Glutamatergic neuron (in vitro differentiated cells): ENCODE measurements at regions not wholly inside any gene's neighbourhood (a gene's known extent, or its start where the extent isn't known, plus 50 kb on each side); places are given as distances from the start of the nearest gene placed in this dataset.

ENCODE experiments used
- DNase-seq: peaks from one replicate; pipeline ENCODE4 v3.0.0; 2022
- H3K27ac Mint-ChIP-seq: one replicate; pipeline ENCODE4 v1.8.0; 2020; ENCODE audit warnings: mild to moderate bottlenecking, mixed read lengths, inconsistent platforms; ENCODE audit not compliant: unreplicated experiment
- H3K27me3 Mint-ChIP-seq: one replicate; pipeline ENCODE4 v1.8.0; 2020; ENCODE audit warnings: mild to moderate bottlenecking, moderate library complexity, mixed read lengths, inconsistent platforms; ENCODE audit not compliant: unreplicated experiment
- H3K36me3 Mint-ChIP-seq: one replicate; pipeline ENCODE4 v1.8.0; 2020; ENCODE audit warnings: mild to moderate bottlenecking, mixed read lengths, inconsistent platforms; ENCODE audit not compliant: unreplicated experiment
- H3K4me1 Mint-ChIP-seq: one replicate; pipeline ENCODE4 v1.8.0; 2020; ENCODE audit warnings: mild to moderate bottlenecking, low read depth, mixed read lengths, inconsistent platforms; ENCODE audit not compliant: unreplicated experiment
- H3K4me3 Mint-ChIP-seq: one replicate; pipeline ENCODE4 v1.8.0; 2020; ENCODE audit warnings: mild to moderate bottlenecking, mixed read lengths, inconsistent platforms; ENCODE audit not compliant: unreplicated experiment
- H3K9me3 Mint-ChIP-seq: one replicate; pipeline ENCODE4 v1.8.0; 2020; ENCODE audit warnings: mild to moderate bottlenecking, moderate library complexity, mixed read lengths, inconsistent platforms; ENCODE audit not compliant: unreplicated experiment
- CTCF ChIP-seq: fragments of 200-600 bp; sonication (generic); IDR thresholded peaks from one replicate; pipeline ENCODE4 v1.5.0; 2021; ENCODE audit not compliant: partially characterized antibody, unreplicated experiment

GRCh38 chr9:73380411-73380810, 228.7 kb downstream of the ANXA1 start:
- Mint-ChIP-seq H3K4me3 (no peak overlapping the region), H3K4me1 (no peaks in the 10 kb centered on the region), H3K27ac (no peak overlapping the region), H3K9me3 (no peaks in the 10 kb centered on the region), H3K27me3 (no peaks in the 10 kb centered on the region), H3K36me3 (no peaks in the 10 kb centered on the region)
- TF ChIP-seq CTCF, result no peak
- no peak for DNase-seq

GRCh38 chr9:73402081-73403028, 250.7 kb downstream of the ANXA1 start:
- Mint-ChIP-seq H3K36me3 (peaks cover 4% of the 10 kb centered on the region), H3K4me3 (no peak overlapping the region), H3K27me3 (peaks cover 1% of the 10 kb centered on the region), H3K4me1 (no peaks in the 10 kb centered on the region), H3K9me3 (no peaks in the 10 kb centered on the region), H3K27ac (no peak overlapping the region)
- no peak for DNase-seq
- TF ChIP-seq CTCF, result no peak

GRCh38 chr9:73411494-73411893, 259.8 kb downstream of the ANXA1 start:
- H3K4me1 Mint-ChIP-seq, result no peaks in the 10 kb centered on the region
- no peak overlapping the region for H3K4me3 Mint-ChIP-seq
- H3K27me3 Mint-ChIP-seq, result no peaks in the 10 kb centered on the region
- DNase-seq, result no peak
- H3K27ac Mint-ChIP-seq, result no peak overlapping the region
- TF ChIP-seq CTCF, result no peak
- H3K9me3 Mint-ChIP-seq, result no peaks in the 10 kb centered on the region
- H3K36me3 Mint-ChIP-seq, result no peaks in the 10 kb centered on the region

GRCh38 chr9:73412874-73413273, 261.2 kb downstream of the ANXA1 start:
- TF ChIP-seq CTCF, result no peak
- no peak overlapping the region for H3K27ac Mint-ChIP-seq
- no peaks in the 10 kb centered on the region for H3K36me3 Mint-ChIP-seq
- H3K4me3 Mint-ChIP-seq, result no peak overlapping the region
- H3K4me1 Mint-ChIP-seq, result no peaks in the 10 kb centered on the region
- DNase-seq, result no peak
- H3K27me3 Mint-ChIP-seq, result no peaks in the 10 kb centered on the region
- H3K9me3 Mint-ChIP-seq, result no peaks in the 10 kb centered on the region

- no peak for DNase-seq
- H3K4me1 Mint-ChIP-seq, result no peaks in the 10 kb centered on the region
- H3K9me3 Mint-ChIP-seq, result no peaks in the 10 kb centered on the region
- H3K4me3 Mint-ChIP-seq, result no peak overlapping the region
- H3K27ac Mint-ChIP-seq, result no peak overlapping the region
- no peak for TF ChIP-seq CTCF
- no peaks in the 10 kb centered on the region for H3K36me3 Mint-ChIP-seq
- H3K27me3 Mint-ChIP-seq, result no peaks in the 10 kb centered on the region
These were observed 272.2 kb downstream of the ANXA1 start for GRCh38 chr9:73423891-73424290.
